Activated CD4-positive, alpha-beta T cell treated with anti-CD3 and anti-CD28 coated beads for 36 hours (primary cell): ENCODE measurements at regions not wholly inside any gene's neighbourhood (a gene's known extent, or its start where the extent isn't known, plus 50 kb on each side); places are given as distances from the start of the nearest gene placed in this dataset.
A peak's percentile ranks its signal among the peaks of the same experiment; 100 is the strongest.
"Not testable (repeated sequence)": the region's sequence is repeated elsewhere in the genome, so short reads cannot be mapped to it uniquely, and the experiment has no call there.

Experiments used
- ATAC-seq: fragments of 200-7000 bp; cut with Tn5 transposase; one replicate; pipeline ENCODE4 v1.10.0; 2021; ENCODE audit warnings: mild to moderate bottlenecking, moderate library complexity
- CTCF ChIA-PET: fragments of 350-600 bp; sonication (Branson Sonifier 250); formaldehyde crosslinking; loops from one replicate; lab custom pipeline; 2021; ENCODE audit warnings: antibody characterized with exemption; lab: Charles Lee
- POLR2A ChIA-PET: fragments of 350-600 bp; sonication (Branson Sonifier 250); formaldehyde crosslinking; loops from one replicate; lab custom pipeline; 2021; ENCODE audit warnings: antibody characterized with exemption, inconsistent platforms; lab: Charles Lee
- DNase-seq: peaks from one replicate; pipeline ENCODE4 v3.0.0-alpha.2; 2020
- H3K27ac Mint-ChIP-seq: one replicate; pipeline ENCODE4 v1.8.0; 2021; ENCODE audit warnings: mixed read lengths
- H3K27me3 Mint-ChIP-seq: one replicate; pipeline ENCODE4 v1.8.0; 2021; ENCODE audit warnings: mixed read lengths
- H3K36me3 Mint-ChIP-seq: one replicate; pipeline ENCODE4 v1.8.0; 2021; ENCODE audit warnings: low read depth, mixed read lengths
- H3K4me1 Mint-ChIP-seq: one replicate; pipeline ENCODE4 v1.8.0; 2021; ENCODE audit warnings: mixed read lengths
- H3K4me3 Mint-ChIP-seq: one replicate; pipeline ENCODE4 v1.8.0; 2021; ENCODE audit warnings: mild to moderate bottlenecking, moderate library complexity, mixed read lengths
- H3K9me3 Mint-ChIP-seq: one replicate; pipeline ENCODE4 v1.8.0; 2021; ENCODE audit warnings: low read depth, mixed read lengths
- intact Hi-C, 2 experiments: fragments of 100-400 bp; cut with DNase I in 1 of 2; cut with micrococcal nuclease in 1 of 2; formaldehyde crosslinking; loops; one replicate each; pipeline versions ENCODE4 v1.14.2 to v1.15.1; 2022 to 2024; cut with DNase I, micrococcal nuclease

DNA sequence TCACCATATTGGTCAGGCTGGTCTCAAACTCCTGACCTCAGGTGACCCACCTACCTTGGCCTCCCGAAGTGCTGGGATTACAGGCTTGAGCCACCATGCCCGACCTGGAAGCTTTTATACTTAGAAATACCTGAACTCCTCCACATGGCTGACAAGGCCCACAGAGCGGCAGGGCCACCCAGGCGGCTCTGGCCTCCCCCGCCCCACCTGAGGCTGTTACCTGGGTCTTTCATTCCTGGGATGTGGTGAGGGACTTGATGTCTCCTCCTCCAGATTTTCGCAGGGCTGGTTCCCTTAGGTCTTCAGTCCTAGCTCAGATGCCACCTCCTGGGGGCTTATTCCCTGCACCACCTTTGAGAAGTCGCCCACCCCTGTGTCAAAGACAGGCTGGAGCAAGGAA lies 152.1 kb downstream of the LY86 start:
- no peak for DNase-seq
- H3K4me3 Mint-ChIP-seq = no peak overlapping the region
- ChIA-PET CTCF (no interaction called here), POLR2A (no interaction called here)
- no peak overlapping the region for H3K27ac Mint-ChIP-seq
- H3K4me1 Mint-ChIP-seq = peaks cover 1% of the 10 kb centered on the region
- no peaks in the 10 kb centered on the region for H3K9me3 Mint-ChIP-seq
- peaks cover 23% of the 10 kb centered on the region for H3K27me3 Mint-ChIP-seq
- no peak for ATAC-seq
- no peaks in the 10 kb centered on the region for H3K36me3 Mint-ChIP-seq
- intact Hi-C loops = no loop called here

DNA sequence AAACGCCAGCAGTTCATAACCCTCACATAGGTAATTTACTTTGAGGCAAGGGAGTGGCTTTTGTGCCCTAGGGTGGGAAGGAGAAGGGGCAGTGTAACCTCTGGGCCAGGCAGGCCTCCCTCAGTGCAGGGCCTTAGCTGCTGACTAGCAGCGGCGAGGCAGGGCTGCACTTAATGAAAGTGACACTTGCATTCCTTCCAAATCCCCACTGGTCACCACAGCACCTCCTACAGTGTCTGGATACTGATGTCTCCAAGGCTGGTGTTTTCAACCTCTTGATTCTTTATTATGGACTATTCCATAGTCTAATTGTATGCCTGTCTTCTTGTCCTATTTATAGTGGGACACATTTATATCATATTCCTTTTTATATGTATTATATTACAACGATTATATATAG lies 152.7 kb downstream of the LY86 start:
- H3K27ac Mint-ChIP-seq = no peak overlapping the region
- ATAC-seq = no peak
- no peaks in the 10 kb centered on the region for H3K9me3 Mint-ChIP-seq
- peaks cover 1% of the 10 kb centered on the region for H3K4me1 Mint-ChIP-seq
- H3K4me3 Mint-ChIP-seq = no peak overlapping the region
- H3K36me3 Mint-ChIP-seq = no peaks in the 10 kb centered on the region
- peaks cover 19% of the 10 kb centered on the region for H3K27me3 Mint-ChIP-seq
- CTCF ChIA-PET = interaction anchor here (1.4 to 1.5 kb wide), 2 partner anchors 18 to 20 kb away, joined by 4 to 6 read pairs; no protein-coding TSS in a partner anchor
- no peak for DNase-seq
- POLR2A ChIA-PET = interaction anchor here (0.5 kb wide), 1 partner anchor 321 kb away, joined by 3 read pairs; no protein-coding TSS in a partner anchor
- intact Hi-C loops = no loop called here

DNA sequence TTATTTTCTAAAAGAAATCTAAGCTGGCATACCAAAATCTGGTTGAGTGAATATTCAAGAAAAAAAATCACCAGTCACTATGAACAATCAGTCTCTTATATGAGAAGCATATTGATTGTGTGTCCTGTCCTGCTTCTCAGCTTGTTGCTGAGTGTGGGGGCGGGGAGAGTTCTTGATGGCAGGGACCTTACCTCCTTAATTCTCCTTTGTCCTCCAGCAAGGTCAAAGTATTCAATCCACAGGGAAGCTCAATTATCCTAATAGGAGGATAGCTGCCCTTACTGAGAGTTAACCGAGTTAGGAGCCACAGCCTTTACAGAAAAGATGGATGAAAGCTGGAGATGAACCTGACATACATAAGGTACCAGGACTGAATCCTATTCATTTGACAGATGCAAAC lies 154.0 kb downstream of the LY86 start:
- DNase-seq (no peak), ATAC-seq (no peak)
- intact Hi-C loops = no loop called here
- POLR2A ChIA-PET = interaction anchor here (0.6 kb wide), 1 partner anchor 15 kb away, joined by 3 read pairs; no protein-coding TSS in a partner anchor
- H3K4me3 Mint-ChIP-seq = no peak overlapping the region
- H3K4me1 Mint-ChIP-seq = peaks cover 1% of the 10 kb centered on the region
- H3K9me3 Mint-ChIP-seq = no peaks in the 10 kb centered on the region
- H3K36me3 Mint-ChIP-seq = no peaks in the 10 kb centered on the region
- CTCF ChIA-PET = interaction anchor here (0.6 to 1.5 kb wide), 5 partner anchors 17 to 500 kb away, joined by 3 to 6 read pairs (median 4); no protein-coding TSS in a partner anchor
- no peak overlapping the region for H3K27ac Mint-ChIP-seq
- H3K27me3 Mint-ChIP-seq = peaks cover 17% of the 10 kb centered on the region

DNA sequence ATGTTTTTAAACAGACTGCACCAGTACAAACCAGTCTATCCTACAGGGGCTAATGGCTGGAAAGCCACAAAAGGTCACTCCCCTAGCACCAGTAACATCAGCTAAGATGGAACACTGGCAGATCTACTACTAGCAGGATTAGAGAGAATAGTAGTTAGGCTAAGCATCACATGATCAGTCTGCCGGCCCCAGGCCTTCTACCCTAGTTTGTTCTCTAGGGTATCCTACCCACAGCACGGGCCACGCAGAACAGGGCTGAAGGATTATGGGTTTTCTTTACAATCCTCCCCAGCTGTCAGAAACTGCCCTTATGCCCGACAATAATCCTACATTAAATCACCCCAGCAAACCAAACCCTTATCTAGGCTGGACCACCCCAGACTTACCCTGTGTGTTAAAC lies 156.0 kb downstream of the LY86 start:
- Mint-ChIP-seq H3K36me3 (no peaks in the 10 kb centered on the region), H3K4me1 (peaks cover 2% of the 10 kb centered on the region), H3K4me3 (no peak overlapping the region), H3K27me3 (peaks cover 4% of the 10 kb centered on the region), H3K9me3 (no peaks in the 10 kb centered on the region), H3K27ac (no peak overlapping the region)
- intact Hi-C loops = no loop called here
- ATAC-seq = no peak
- ChIA-PET POLR2A (no interaction called here), CTCF (interaction anchor here (1.0 kb wide), 1 partner anchor 10 kb away, joined by 3 read pairs; no protein-coding TSS in a partner anchor)
- no peak for DNase-seq

DNA sequence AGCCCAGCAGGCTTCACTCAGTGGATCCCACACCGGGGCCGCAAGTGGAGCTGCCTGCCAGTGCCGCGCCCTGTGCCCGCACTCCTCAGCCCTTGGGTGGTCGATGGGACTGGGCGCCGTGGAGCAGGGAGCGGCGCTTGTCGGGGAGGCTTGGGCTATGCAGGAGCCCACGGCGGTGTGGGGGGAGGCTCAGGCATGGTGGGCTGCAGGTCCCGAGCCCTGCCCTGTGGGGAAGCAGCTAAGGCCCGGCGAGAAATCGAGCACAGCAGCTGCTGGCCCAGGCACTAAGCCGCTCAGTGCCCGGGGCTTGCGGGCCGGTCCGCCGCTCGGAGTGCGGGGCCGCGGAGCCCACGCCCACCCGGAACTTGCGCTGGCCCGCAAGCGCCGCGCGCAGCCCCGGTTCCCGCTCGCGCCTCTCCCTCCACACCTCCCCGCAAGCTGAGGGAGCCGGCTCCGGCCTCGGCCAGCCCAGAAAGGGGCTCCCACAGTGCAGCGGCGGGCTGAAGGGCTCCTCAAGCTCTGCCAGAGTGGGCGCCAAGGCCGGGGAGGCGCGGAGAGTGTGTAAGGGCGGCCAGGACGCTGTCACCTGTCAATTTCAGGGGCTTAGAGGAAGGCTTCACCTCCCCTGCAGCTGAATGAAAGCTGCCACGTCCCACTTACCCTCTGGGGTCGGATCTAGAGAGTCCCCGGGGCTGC lies 157.3 kb downstream of the LY86 start:
- H3K4me3 Mint-ChIP-seq, H3K9me3 Mint-ChIP-seq, POLR2A ChIA-PET, intact Hi-C loops, DNase-seq, H3K27ac Mint-ChIP-seq, H3K27me3 Mint-ChIP-seq, ATAC-seq, H3K36me3 Mint-ChIP-seq: not testable (repeated sequence)
- CTCF ChIA-PET = interaction anchor here (1.0 to 1.1 kb wide), 2 partner anchors 9 to 14 kb away, joined by 3 to 4 read pairs; no protein-coding TSS in a partner anchor
- H3K4me1 Mint-ChIP-seq = peaks cover 11% of the 10 kb centered on the region

DNA sequence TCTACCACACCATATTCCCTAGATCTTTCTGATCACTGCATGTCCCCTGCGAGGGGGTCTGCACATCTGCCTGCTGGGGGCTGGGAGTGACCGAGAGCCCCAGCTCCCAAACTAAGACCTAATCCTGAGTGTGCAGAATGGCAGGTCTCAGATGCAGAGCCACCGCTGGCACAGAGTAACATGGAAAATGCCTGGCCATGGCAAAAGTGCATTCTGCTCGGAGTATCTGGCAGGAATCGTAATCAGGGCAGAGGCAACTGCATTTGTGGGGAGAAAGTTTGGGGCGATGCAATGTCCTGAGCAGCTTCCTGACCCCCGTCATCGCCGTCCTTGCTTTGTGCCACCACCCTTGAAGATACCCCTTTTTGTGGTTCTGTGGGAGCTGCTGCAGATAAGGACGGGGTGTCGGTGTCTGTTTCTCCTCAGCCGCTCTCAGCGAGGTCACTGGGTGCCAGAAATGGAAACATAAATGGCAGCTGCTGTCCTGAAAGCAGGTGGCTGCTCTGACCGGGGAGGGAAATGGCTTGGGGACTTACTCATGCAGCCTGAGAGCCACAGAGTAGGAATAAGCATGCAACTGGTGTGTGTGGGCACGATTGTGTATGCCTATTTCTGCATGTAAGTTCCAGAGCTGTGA lies 157.9 kb downstream of the LY86 start:
- intact Hi-C loops = no loop called here
- ATAC-seq = no peak
- no peaks in the 10 kb centered on the region for H3K9me3 Mint-ChIP-seq
- H3K27me3 Mint-ChIP-seq = peaks cover 4% of the 10 kb centered on the region
- CTCF ChIA-PET = no interaction called here
- no peak overlapping the region for H3K27ac Mint-ChIP-seq
- H3K4me3 Mint-ChIP-seq = no peak overlapping the region
- H3K4me1 Mint-ChIP-seq = peaks cover 17% of the 10 kb centered on the region
- no peaks in the 10 kb centered on the region for H3K36me3 Mint-ChIP-seq
- POLR2A ChIA-PET = no interaction called here
- DNase-seq = no peak

DNA sequence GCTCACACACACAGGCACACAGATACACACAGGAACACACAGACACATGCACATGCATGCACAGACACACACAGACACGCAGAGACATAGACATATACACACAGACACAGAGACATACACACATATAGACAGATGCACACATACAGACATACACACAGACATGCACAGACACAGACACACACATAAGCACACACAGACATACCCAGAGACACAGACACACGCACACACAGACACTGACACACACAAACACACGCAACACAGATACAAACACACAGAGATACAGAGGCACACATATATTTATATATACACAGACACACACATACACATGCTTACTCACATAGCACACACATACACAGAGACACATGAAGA lies 158.4 kb downstream of the LY86 start:
- POLR2A ChIA-PET = no interaction called here
- Mint-ChIP-seq H3K4me1 (peaks cover 22% of the 10 kb centered on the region), H3K27ac (no peak overlapping the region), H3K36me3 (no peaks in the 10 kb centered on the region), H3K4me3 (no peak overlapping the region), H3K9me3 (no peaks in the 10 kb centered on the region), H3K27me3 (peaks cover 4% of the 10 kb centered on the region)
- intact Hi-C loops = no loop called here
- no peak for DNase-seq
- ATAC-seq = no peak
- CTCF ChIA-PET = no interaction called here

DNA sequence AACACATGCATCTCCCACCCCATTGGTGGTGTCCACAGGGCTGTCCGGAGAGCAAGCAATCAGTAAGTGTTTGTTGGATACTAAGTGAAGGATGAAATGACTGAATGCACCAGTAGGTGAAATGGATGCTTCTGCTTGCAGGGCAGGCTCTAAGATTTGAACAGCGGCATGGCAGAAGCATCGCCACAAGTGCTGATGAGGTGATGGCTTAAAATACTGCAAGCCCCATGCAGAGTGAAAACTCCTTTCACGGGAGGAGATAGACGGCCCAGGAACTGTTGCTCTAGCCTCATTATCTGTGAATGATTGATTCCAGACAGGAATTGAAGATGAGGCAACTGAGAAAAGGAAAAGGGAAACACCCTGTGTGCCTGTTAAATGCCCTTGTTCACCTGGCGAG lies 158.9 kb downstream of the LY86 start:
- H3K9me3 Mint-ChIP-seq = no peaks in the 10 kb centered on the region
- peaks cover 24% of the 10 kb centered on the region for H3K4me1 Mint-ChIP-seq
- ChIA-PET POLR2A (no interaction called here), CTCF (no interaction called here)
- H3K27ac Mint-ChIP-seq = no peak overlapping the region
- intact Hi-C loops = no loop called here
- ATAC-seq (no peak), DNase-seq (no peak)
- no peak overlapping the region for H3K4me3 Mint-ChIP-seq
- H3K36me3 Mint-ChIP-seq = no peaks in the 10 kb centered on the region
- peaks cover 4% of the 10 kb centered on the region for H3K27me3 Mint-ChIP-seq

DNA sequence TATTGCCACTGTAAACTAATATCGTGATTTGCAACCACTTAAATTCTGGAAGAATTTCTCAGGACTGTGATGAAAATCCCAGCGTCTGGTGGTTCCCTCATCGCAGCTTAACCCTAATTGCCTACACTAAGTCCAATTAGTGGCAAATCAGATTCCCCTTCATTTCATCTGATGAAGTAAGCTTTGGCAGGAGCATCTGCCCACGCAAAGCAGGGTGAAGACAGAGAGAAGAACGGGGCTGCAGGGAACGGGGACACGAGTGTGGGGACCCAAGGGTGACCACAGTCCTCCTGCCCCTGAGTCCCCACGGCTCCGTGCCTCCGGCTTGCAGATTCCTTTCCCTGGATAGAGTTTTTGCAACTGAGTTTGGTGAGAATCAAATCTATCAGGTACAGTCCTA lies 159.5 kb downstream of the LY86 start:
- ATAC-seq (no peak), DNase-seq (no peak)
- peaks cover 4% of the 10 kb centered on the region for H3K27me3 Mint-ChIP-seq
- no peak overlapping the region for H3K4me3 Mint-ChIP-seq
- POLR2A ChIA-PET = no interaction called here
- no peaks in the 10 kb centered on the region for H3K9me3 Mint-ChIP-seq
- intact Hi-C loops = no loop called here
- H3K4me1 Mint-ChIP-seq = peaks cover 23% of the 10 kb centered on the region
- no peaks in the 10 kb centered on the region for H3K36me3 Mint-ChIP-seq
- CTCF ChIA-PET = no interaction called here
- H3K27ac Mint-ChIP-seq = no peak overlapping the region

DNA sequence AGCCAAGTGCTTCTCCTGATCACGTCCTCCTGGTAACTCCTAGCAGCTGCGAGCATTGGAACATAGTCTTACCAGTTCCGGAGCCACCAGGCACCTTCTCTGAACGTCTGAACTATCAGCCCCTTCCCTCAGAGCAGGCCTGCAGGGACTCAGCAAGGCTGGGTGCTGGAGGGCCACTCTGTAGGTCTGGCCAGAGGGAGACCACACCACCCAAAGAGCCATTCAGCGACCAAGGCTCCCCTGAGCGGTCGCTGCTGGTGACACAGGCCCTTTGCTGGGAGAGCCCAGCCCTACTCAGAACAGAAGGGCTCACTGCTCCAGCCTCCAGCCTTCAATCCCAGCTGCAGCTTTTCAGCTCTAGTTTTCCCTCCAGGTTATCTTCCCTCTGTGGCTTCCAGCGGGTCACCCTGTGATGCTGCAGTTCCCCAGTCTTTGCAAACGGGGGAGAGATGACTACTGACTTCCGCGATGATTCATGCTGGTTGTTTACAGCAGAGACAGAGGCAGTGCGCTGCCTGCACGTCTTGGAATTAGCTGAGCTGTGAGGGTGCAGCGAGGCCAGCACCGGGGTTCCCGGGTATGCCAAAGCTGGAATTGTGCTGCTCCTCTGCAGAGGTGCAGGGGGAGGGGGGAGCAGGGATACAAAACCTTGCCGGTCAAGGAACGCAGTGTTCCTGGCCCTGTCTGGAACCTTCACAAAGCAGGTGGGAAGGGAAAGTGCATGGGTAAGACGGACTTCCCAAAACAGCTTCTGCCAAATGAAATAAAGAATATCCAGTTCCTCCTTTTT lies 161.4 kb downstream of the LY86 start:
- intact Hi-C loops = loop anchor here in 1 of 2 experiments (5.0 kb wide), 1 partner anchor 107 kb away; no protein-coding TSS in a partner anchor
- Mint-ChIP-seq H3K9me3 (no peaks in the 10 kb centered on the region), H3K27me3 (peaks cover 5% of the 10 kb centered on the region), H3K36me3 (no peaks in the 10 kb centered on the region), H3K27ac (peak overlapping the region; percentile 72), H3K4me1 (peaks cover 23% of the 10 kb centered on the region), H3K4me3 (peak overlapping the region; percentile 2)
- ChIA-PET POLR2A (no interaction called here), CTCF (interaction anchor here (0.6 to 2.1 kb wide), 9 partner anchors 9 to 831 kb away, joined by 3 to 9 read pairs (median 3); no protein-coding TSS in a partner anchor)
- ATAC-seq = peak; percentile 96
- DNase-seq = peak; percentile 79

DNA sequence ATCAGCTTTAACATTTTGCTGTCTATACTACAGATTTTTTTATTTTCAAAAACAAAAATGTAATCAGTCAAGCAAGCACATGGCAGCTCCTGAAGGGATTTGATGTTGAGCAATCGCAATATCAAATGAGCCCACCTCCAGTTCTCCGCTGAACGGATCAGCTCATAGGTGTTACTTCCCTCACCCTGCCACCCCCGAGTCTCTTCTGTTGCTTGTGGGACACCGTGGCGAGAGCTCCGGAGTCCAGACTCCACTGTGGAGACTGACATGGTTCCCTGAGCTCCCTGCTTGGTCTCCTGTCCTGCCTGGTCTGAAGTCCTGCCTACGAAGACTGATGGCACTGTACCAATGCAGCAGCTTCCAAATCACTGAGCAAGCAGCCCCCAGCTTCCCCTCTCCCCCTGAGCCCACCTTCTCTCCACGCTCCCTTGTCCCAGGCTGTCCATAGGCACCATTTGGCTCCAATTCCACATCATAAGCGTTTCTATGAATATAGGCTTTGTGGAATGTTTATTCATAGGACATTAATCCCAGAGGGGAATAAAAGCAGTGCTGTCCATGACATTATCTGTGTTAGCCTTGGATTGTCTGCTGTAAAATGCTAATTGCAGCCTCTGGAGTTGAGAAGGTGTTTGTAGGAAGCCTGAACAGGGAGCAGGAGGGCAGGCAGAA lies 162.2 kb downstream of the LY86 start:
- ChIA-PET CTCF (interaction anchor here (0.6 to 2.1 kb wide), 10 partner anchors 9 to 830 kb away, joined by 3 to 9 read pairs (median 3); no protein-coding TSS in a partner anchor), POLR2A (no interaction called here)
- Mint-ChIP-seq H3K4me1 (peaks cover 23% of the 10 kb centered on the region), H3K36me3 (no peaks in the 10 kb centered on the region), H3K27ac (no peak overlapping the region), H3K9me3 (no peaks in the 10 kb centered on the region), H3K27me3 (peaks cover 4% of the 10 kb centered on the region), H3K4me3 (no peak overlapping the region)
- ATAC-seq (no peak), DNase-seq (no peak)
- intact Hi-C loops = loop anchor here in 1 of 2 experiments (5.0 kb wide), 1 partner anchor 107 kb away; no protein-coding TSS in a partner anchor
